HCT116 (cell line): ENCODE measurements at regions not wholly inside any gene's neighbourhood (a gene's known extent, or its start where the extent isn't known, plus 50 kb on each side); places are given as distances from the start of the nearest gene placed in this dataset.

Experiments used
- ATAC-seq: fragments of 200-7000 bp; cut with Tn5 transposase; 2 replicates; pipeline ENCODE4 v1.9.1; 2020; ENCODE audit warnings: mild to moderate bottlenecking, moderate library complexity
- BruUV-seq: library from RNA; stranded (reverse); fragments of 400-500 nt; replicated peaks from 2 replicates; lab custom pipeline; 2021; lab: Mats Ljungman, UMichigan
- CTCF ChIA-PET: fragments of 300-600 bp; sonication (Branson Sonifier 250); formaldehyde crosslinking; loops from one replicate; lab custom pipeline; 2021; ENCODE audit warnings: antibody characterized with exemption; lab: Charles Lee
- POLR2A ChIA-PET: fragments of 300-600, 350-600 bp; sonication (Branson Sonifier 250); formaldehyde crosslinking; loops from one replicate; lab custom pipeline; 2021; ENCODE audit warnings: antibody characterized with exemption; lab: Charles Lee
- RAD21 ChIA-PET, 2 experiments: fragments of 300-600 bp; sonication (Branson Sonifier 250); formaldehyde crosslinking; loops; one replicate each; lab custom pipeline; 2023; ENCODE audit warnings: low total read pairs in 2 of 2; ENCODE audit not compliant: uncharacterized antibody in 2 of 2, unreplicated experiment in 2 of 2, low non-redundant PET in 1 of 2; lab: Charles Lee
- DNase-seq: peaks from one replicate; pipeline ENCODE4 v3.0.0-alpha.2; 2010; ENCODE audit warnings: low read depth, low spot score
- H2AFZ ChIP-seq: fragments of 200-600 bp; shearing (Covaris generic), sonication (generic); 2 replicates; pipeline ENCODE4 v1.6.1; 2017; ENCODE audit warnings: low read depth, mixed run types, mixed read lengths, antibody characterized with exemption, low read length; ENCODE audit not compliant: poor library complexity, severe bottlenecking
- H3K27ac ChIP-seq: 2 replicates; pipeline ENCODE4 v1.5.1; 2012; ENCODE audit warnings: low read depth, low read length
- H3K27me3 ChIP-seq: fragments of 200-600 bp; sonication (generic); 2 replicates; pipeline ENCODE4 v1.6.1; 2016; ENCODE audit warnings: mixed run types, low read length, mixed read lengths; ENCODE audit not compliant: insufficient read depth
- H3K36me3 ChIP-seq, 2 experiments: fragments of 200-500 bp in 1 of 2; fragments of 200-600 bp in 1 of 2; sonication (Bioruptor generic) in 1 of 2; sonication (generic) in 1 of 2; 2 replicates each; pipeline versions ENCODE4 v1.5.1 to v1.6.1; 2014 to 2016; ENCODE audit warnings: low read length in 2 of 2, inconsistent platforms in 1 of 2, mixed read lengths in 1 of 2, mixed run types in 1 of 2; ENCODE audit not compliant: insufficient read depth in 2 of 2, control insufficient read depth in 1 of 2
- H3K4me1 ChIP-seq, 2 experiments: fragments of 200-600 bp in 1 of 2; sonication (generic) in 1 of 2; 2 replicates each; pipeline versions ENCODE4 v1.5.1 to v1.6.1; 2012 to 2017; ENCODE audit warnings: low read length in 2 of 2, inconsistent platforms in 1 of 2, mild to moderate bottlenecking in 1 of 2, mixed read lengths in 1 of 2, mixed run types in 1 of 2, moderate library complexity in 1 of 2; ENCODE audit not compliant: insufficient read depth in 2 of 2, control insufficient read depth in 1 of 2
- H3K4me2 ChIP-seq: fragments of 200-600 bp; sonication (generic); 2 replicates; pipeline ENCODE4 v1.6.1; 2017; ENCODE audit warnings: mixed run types, low read length, mixed read lengths
- H3K4me3 ChIP-seq, 2 experiments: fragments of 200-600 bp in 1 of 2; sonication (generic) in 1 of 2; replicated peaks in 1 of 2; 2 replicates each; pipeline ENCODE4 v1.5.1; 2011 to 2016; ENCODE audit warnings: low read length in 2 of 2, control low read depth in 1 of 2, low read depth in 1 of 2, mild to moderate bottlenecking in 1 of 2, mixed read lengths in 1 of 2, mixed run types in 1 of 2
- H3K79me2 ChIP-seq: fragments of 200-600 bp; sonication (generic); 2 replicates; pipeline ENCODE4 v1.6.1; 2017; ENCODE audit warnings: mild to moderate bottlenecking, mixed run types, low read length, moderate library complexity, mixed read lengths; ENCODE audit not compliant: insufficient read depth
- H3K9ac ChIP-seq: fragments of 200-600 bp; sonication (generic); 2 replicates; pipeline ENCODE4 v1.6.1; 2016; ENCODE audit warnings: low read length, mixed read lengths
- H3K9me2 ChIP-seq: fragments of 200-600 bp; sonication (generic), shearing (Covaris generic); 2 replicates; pipeline ENCODE4 v1.6.1; 2017; ENCODE audit warnings: mixed run types, mild to moderate bottlenecking, moderate library complexity; ENCODE audit not compliant: insufficient read depth
- H3K9me3 ChIP-seq, 2 experiments: fragments of 200-500 bp in 1 of 2; fragments of 200-600 bp in 1 of 2; sonication (Bioruptor generic) in 1 of 2; sonication (generic) in 1 of 2; 2 replicates each; pipeline ENCODE4 v1.6.1; 2014 to 2017; ENCODE audit warnings: low read length in 2 of 2, mixed read lengths in 2 of 2, inconsistent platforms in 1 of 2, low read depth in 1 of 2, mild to moderate bottlenecking in 1 of 2, mixed run types in 1 of 2, moderate library complexity in 1 of 2; ENCODE audit not compliant: control insufficient read depth in 1 of 2, insufficient read depth in 1 of 2
- H4K20me1 ChIP-seq: fragments of 200-600 bp; sonication (generic), shearing (Covaris generic); 2 replicates; pipeline ENCODE4 v1.6.1; 2017; ENCODE audit warnings: mixed run types, mild to moderate bottlenecking, moderate library complexity; ENCODE audit not compliant: insufficient read depth
- CBX3 ChIP-seq: IDR thresholded peaks from 2 replicates; pipeline ENCODE4 v1.6.1; 2012; ENCODE audit warnings: low read depth
- CEBPB ChIP-seq: IDR thresholded peaks from 2 replicates; pipeline ENCODE4 v1.6.1; 2012; ENCODE audit warnings: low read depth
- EGR1 ChIP-seq: IDR thresholded peaks from 2 replicates; pipeline ENCODE4 v1.6.1; 2012; ENCODE audit warnings: low read depth
- FOSL1 ChIP-seq: IDR thresholded peaks from 2 replicates; pipeline ENCODE4 v1.6.1; 2012; ENCODE audit warnings: low read depth
- POLR2AphosphoS5 ChIP-seq: IDR thresholded peaks from 2 replicates; pipeline ENCODE4 v1.6.1; 2011; ENCODE audit warnings: mild to moderate bottlenecking, low read depth, low read length, moderate library complexity
- SP1 ChIP-seq: IDR thresholded peaks from 2 replicates; pipeline ENCODE4 v1.6.1; 2012; ENCODE audit warnings: low read depth
- TCF7L2 ChIP-seq: IDR thresholded peaks from 2 replicates; pipeline ENCODE4 v1.7.0; 2011; ENCODE audit warnings: borderline replicate concordance, inconsistent platforms; ENCODE audit not compliant: insufficient read depth, insufficient read length; ENCODE audit errors: extremely low read depth
- ZFX ChIP-seq: fragments of 450-650 bp; IDR thresholded peaks from 2 replicates; pipeline ENCODE4 v1.6.1; 2017
- ZNF274 ChIP-seq: fragments of 200-500 bp; sonication (Bioruptor generic); IDR thresholded peaks from 2 replicates; pipeline ENCODE4 v1.6.1; 2014; ENCODE audit warnings: mild to moderate bottlenecking, low read depth, low read length, inconsistent platforms
- intact Hi-C: fragments of 100-400 bp; cut with micrococcal nuclease; formaldehyde crosslinking; loops from 2 replicates; pipeline ENCODE4 v1.10.0; 2022
- TF ChIP-seq, protein P1 (sequence below): IDR thresholded peaks from 2 replicates; pipeline ENCODE4 v1.6.1; 2011; ENCODE audit warnings: mild to moderate bottlenecking, low read length, moderate library complexity; ENCODE audit not compliant: insufficient replicate concordance; ENCODE audit errors: extremely low read depth
- TF ChIP-seq, protein P2 (sequence below), 3 experiments: fragments of 200-600 bp in 1 of 3; sonication (generic) in 1 of 3; IDR thresholded peaks in 2 of 3; conservative IDR thresholded peaks in 1 of 3; 2 replicates each; pipeline ENCODE4 v1.5.1; 2012 to 2017; ENCODE audit warnings: low read depth in 2 of 3, low read length in 2 of 3, antibody characterized with exemption in 1 of 3, borderline replicate concordance in 1 of 3, control low read depth in 1 of 3, mild to moderate bottlenecking in 1 of 3, mixed read lengths in 1 of 3, mixed run types in 1 of 3, moderate library complexity in 1 of 3; ENCODE audit not compliant: insufficient read depth in 1 of 3
- TF ChIP-seq, protein P3 (sequence below): IDR thresholded peaks from 2 replicates; pipeline ENCODE4 v1.6.1; 2012

DNA sequence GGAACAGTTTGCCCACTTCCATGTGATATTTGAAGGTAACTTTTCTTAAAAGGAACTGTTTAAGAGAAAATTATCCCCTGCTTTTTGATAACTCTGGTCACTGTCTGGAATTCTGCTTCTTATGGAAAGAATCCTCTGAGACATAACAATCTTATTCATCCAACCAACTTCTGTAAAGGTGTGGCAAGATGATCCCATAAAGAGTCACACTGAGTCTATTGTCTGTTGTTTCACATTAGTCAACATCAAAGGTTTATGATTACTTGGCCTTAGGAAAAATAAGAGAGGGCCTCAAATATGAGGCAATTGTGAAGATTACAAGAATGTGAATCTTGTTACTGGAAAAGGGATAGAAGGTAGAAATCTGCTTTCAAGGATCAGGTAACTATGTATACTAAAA lies 88.0 kb upstream of the MAGEB18 start:
- TF ChIP-seq TCF7L2 (no peak), CBX3 (no peak), ZFX (no peak), FOSL1 (no peak)
- TF ChIP-seq, protein P1, sequence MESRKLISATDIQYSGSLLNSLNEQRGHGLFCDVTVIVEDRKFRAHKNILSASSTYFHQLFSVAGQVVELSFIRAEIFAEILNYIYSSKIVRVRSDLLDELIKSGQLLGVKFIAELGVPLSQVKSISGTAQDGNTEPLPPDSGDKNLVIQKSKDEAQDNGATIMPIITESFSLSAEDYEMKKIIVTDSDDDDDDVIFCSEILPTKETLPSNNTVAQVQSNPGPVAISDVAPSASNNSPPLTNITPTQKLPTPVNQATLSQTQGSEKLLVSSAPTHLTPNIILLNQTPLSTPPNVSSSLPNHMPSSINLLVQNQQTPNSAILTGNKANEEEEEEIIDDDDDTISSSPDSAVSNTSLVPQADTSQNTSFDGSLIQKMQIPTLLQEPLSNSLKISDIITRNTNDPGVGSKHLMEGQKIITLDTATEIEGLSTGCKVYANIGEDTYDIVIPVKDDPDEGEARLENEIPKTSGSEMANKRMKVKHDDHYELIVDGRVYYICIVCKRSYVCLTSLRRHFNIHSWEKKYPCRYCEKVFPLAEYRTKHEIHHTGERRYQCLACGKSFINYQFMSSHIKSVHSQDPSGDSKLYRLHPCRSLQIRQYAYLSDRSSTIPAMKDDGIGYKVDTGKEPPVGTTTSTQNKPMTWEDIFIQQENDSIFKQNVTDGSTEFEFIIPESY = no peak

DNA sequence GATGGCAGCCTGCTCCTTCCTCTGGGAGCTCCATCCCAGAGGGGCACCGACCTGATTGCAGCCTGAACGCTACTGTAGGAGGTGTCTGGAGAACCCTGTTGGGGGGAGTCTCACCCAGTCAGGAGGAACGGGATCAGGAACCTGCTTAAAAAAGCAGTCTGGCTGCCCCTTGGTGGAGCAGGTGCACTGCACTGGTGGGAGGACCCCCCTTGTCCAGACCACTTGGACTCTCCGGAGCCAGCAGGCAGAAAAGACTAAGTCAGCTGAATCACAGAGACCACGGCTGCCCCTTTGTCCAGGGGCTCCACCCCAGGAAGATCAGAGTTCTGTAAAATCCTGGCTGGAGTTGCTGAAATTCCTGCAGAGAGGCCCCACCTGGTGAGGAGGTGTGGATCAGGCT lies 67.3 kb upstream of the MAGEB18 start:
- Histone ChIP-seq H3K9me3 (no peaks in the 10 kb centered on the region), H3K79me2 (no peaks in the 10 kb centered on the region), H3K4me1 (no peaks in the 10 kb centered on the region), H3K4me2 (no peak overlapping the region), H4K20me1 (no peaks in the 10 kb centered on the region), H3K9ac (no peak overlapping the region), H3K4me3 (no peak overlapping the region), H2AFZ (no peak overlapping the region), H3K36me3 (no peaks in the 10 kb centered on the region), H3K27ac (no peak overlapping the region), H3K27me3 (no peaks in the 10 kb centered on the region), H3K9me2 (no peaks in the 10 kb centered on the region)
- ATAC-seq = no peak
- POLR2A ChIA-PET = no interaction called here
- RAD21 ChIA-PET = no interaction called here
- no TSS peak for BruUV-seq
- intact Hi-C loops = no loop called here
- CTCF ChIA-PET = no interaction called here
- TF ChIP-seq ZNF274 (no peak), SP1 (no peak), FOSL1 (no peak), POLR2AphosphoS5 (no peak), ZFX (no peak), CEBPB (no peak), EGR1 (no peak)
- TF ChIP-seq, protein P1 = no peak
- TF ChIP-seq, protein P2, sequence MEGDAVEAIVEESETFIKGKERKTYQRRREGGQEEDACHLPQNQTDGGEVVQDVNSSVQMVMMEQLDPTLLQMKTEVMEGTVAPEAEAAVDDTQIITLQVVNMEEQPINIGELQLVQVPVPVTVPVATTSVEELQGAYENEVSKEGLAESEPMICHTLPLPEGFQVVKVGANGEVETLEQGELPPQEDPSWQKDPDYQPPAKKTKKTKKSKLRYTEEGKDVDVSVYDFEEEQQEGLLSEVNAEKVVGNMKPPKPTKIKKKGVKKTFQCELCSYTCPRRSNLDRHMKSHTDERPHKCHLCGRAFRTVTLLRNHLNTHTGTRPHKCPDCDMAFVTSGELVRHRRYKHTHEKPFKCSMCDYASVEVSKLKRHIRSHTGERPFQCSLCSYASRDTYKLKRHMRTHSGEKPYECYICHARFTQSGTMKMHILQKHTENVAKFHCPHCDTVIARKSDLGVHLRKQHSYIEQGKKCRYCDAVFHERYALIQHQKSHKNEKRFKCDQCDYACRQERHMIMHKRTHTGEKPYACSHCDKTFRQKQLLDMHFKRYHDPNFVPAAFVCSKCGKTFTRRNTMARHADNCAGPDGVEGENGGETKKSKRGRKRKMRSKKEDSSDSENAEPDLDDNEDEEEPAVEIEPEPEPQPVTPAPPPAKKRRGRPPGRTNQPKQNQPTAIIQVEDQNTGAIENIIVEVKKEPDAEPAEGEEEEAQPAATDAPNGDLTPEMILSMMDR (IDR thresholded peaks at IDR 0.05 in 2 of 3, conservative IDR thresholded peaks at IDR 0.05 in 1 of 3; ENCODE audit: borderline replicate concordance in 1 of 3, insufficient read depth in 1 of 3, low read depth in 2 of 3, low read length in 2 of 3) = no peak
- TF ChIP-seq, protein P3, sequence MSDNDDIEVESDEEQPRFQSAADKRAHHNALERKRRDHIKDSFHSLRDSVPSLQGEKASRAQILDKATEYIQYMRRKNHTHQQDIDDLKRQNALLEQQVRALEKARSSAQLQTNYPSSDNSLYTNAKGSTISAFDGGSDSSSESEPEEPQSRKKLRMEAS = no peak
- DNase-seq = no peak

More for the DNA sequence above, 88.0 kb upstream of the MAGEB18 start:
- no peaks in the 10 kb centered on the region for H3K36me3 ChIP-seq
- H3K9me2 ChIP-seq = no peaks in the 10 kb centered on the region
- ATAC-seq (no peak), DNase-seq (no peak)
- intact Hi-C loops = no loop called here
- no peaks in the 10 kb centered on the region for H3K79me2 ChIP-seq
- H3K4me2 ChIP-seq = no peak overlapping the region
- no peak overlapping the region for H3K27ac ChIP-seq
- BruUV-seq = no TSS peak
- no peak overlapping the region for H3K9ac ChIP-seq
- H2AFZ ChIP-seq = no peak overlapping the region
- no peak overlapping the region for H3K4me3 ChIP-seq
- no peaks in the 10 kb centered on the region for H4K20me1 ChIP-seq
- H3K9me3 ChIP-seq = no peaks in the 10 kb centered on the region
- H3K4me1 ChIP-seq = no peaks in the 10 kb centered on the region
- ChIA-PET RAD21 (no interaction called here), POLR2A (no interaction called here), CTCF (no interaction called here)
- no peaks in the 10 kb centered on the region for H3K27me3 ChIP-seq
